ENCODE measurements at regions not wholly inside any gene's neighbourhood (a gene's known extent, or its start where the extent isn't known, plus 50 kb on each side); places are given as distances from the start of the nearest gene placed in this dataset.

- TF ChIP-seq ZNF513 (tag by site-specific recombination; IDR thresholded peaks at IDR 0.05): no peak
- no peak for TF ChIP-seq ZNF274 (IDR thresholded peaks at IDR 0.05; ENCODE audit: low read length)
- no peak for TF ChIP-seq ZNF274 (tag by site-specific recombination; IDR thresholded peaks at IDR 0.05; ENCODE audit: borderline replicate concordance)
- no peak for TF ChIP-seq YY1 (tag by site-specific recombination; IDR thresholded peaks at IDR 0.05)
- TF ChIP-seq ZFP41 (tag by site-specific recombination; IDR thresholded peaks at IDR 0.05; ENCODE audit: borderline replicate concordance): no peak
- TF ChIP-seq ZNF350 (tag by site-specific recombination; IDR thresholded peaks at IDR 0.05): no peak
- TF ChIP-seq ZBTB11 (tag by site-specific recombination; conservative IDR thresholded peaks at IDR 0.05; ENCODE audit: low read depth): no peak
- TF ChIP-seq ZNF114 (tag by site-specific recombination; IDR thresholded peaks at IDR 0.05): no peak
- TF ChIP-seq, protein P1, sequence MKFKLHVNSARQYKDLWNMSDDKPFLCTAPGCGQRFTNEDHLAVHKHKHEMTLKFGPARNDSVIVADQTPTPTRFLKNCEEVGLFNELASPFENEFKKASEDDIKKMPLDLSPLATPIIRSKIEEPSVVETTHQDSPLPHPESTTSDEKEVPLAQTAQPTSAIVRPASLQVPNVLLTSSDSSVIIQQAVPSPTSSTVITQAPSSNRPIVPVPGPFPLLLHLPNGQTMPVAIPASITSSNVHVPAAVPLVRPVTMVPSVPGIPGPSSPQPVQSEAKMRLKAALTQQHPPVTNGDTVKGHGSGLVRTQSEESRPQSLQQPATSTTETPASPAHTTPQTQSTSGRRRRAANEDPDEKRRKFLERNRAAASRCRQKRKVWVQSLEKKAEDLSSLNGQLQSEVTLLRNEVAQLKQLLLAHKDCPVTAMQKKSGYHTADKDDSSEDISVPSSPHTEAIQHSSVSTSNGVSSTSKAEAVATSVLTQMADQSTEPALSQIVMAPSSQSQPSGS (tag by site-specific recombination; IDR thresholded peaks at IDR 0.05; ENCODE audit: low read depth): no peak
- TF ChIP-seq ZNF416 (tag by site-specific recombination; IDR thresholded peaks at IDR 0.05): no peak
- TF ChIP-seq ZNF202 (tag by site-specific recombination; IDR thresholded peaks at IDR 0.05; ENCODE audit: borderline replicate concordance): no peak
Observed at GRCh38 chr16:29124828-29125227, 140.0 kb downstream of the LAT start.
